GM21423 (cell line): ENCODE measurements at regions not wholly inside any gene's neighbourhood (a gene's known extent, or its start where the extent isn't known, plus 50 kb on each side); places are given as distances from the start of the nearest gene placed in this dataset.

Experiments used
- ATAC-seq: cut with Tn5 transposase; IDR thresholded peaks from one replicate; pipeline ENCODE4 v1.9.1; 2021; ENCODE audit warnings: mild to moderate bottlenecking, moderate library complexity; ENCODE audit not compliant: unreplicated experiment

DNA sequence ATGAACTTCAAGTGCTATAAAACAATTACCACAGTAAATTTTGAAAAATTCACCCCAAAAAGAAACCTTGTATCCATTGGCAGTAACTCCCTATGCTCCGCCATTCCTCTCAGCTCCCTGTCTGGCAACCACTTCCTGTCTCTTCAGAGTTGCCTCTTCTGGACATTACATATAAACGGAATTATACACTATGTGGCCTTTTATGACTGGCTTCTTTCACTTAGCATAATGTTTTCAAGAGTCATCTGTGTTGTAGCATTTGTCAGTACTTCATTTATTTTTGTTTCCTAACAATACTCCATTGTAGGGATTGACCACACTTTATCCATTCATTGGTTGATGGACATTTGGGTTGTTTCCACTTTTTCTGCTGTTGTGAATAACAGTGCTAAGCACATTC lies 50.1 kb downstream of the CEP43 start:
- no peak for ATAC-seq

GRCh38 chr6:167050903-167051302 lies 51.7 kb downstream of the CEP43 start:
- no peak for ATAC-seq

- no peak for ATAC-seq
These were observed 54.8 kb downstream of the CEP43 start for GRCh38 chr6:167053895-167054530.

GRCh38 chr6:167054987-167055386 lies 55.8 kb downstream of the CEP43 start:
- ATAC-seq, result no peak

DNA sequence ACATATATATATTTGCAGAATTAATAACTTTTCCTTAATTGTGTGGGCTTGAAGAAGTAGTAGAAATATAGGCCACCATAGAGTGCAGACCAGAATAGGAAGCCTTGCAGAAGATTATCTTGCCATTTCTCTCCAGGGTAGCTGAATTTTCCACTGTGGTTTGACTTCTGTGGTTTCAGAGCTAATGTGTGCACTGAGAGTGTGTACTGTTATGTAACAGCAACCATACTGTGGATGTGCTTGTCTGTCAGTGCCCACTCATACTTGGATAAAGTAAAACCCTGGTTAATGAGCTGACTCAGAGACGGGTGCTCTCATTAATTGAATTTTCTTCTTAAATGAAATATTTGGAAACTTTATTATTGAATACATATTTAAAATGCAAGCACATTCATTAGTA lies 57.2 kb downstream of the CEP43 start:
- ATAC-seq, result peak; percentile 94

- ATAC-seq, result no peak
These were observed 59.1 kb downstream of the CEP43 start for GRCh38 chr6:167058261-167058660.
